ENCODE measurements at regions not wholly inside any gene's neighbourhood (a gene's known extent, or its start where the extent isn't known, plus 50 kb on each side); places are given as distances from the start of the nearest gene placed in this dataset.

GRCh38 chr7:69166979-69167516 is 431.2 kb upstream of the AUTS2 start:
- Histone ChIP-seq H3K9me3 (no peaks in the 10 kb centered on the region), H3K27me3 (no peaks in the 10 kb centered on the region), H3K4me1 (peaks cover 0 to 15% (median 13%) of the 10 kb centered on the region in 4 donors), H3K27ac (replicated peaks in 1 of 4) (no peak overlapping the region), H3K4me3 (no peak overlapping the region), H3K36me3 (no peaks in the 10 kb centered on the region)
- intact Hi-C loops (cut with DNase I), result no loop called here
- 83% methylated on average over 7 of the region's 7 CpGs for WGBS
- TF ChIP-seq EP300 (IDR thresholded peaks at IDR 0.05) (no peak), POLR2AphosphoS5 (IDR thresholded peaks at IDR 0.05) (no peak), CTCF (IDR thresholded peaks at IDR 0.05) (no peak), POLR2A (IDR thresholded peaks at IDR 0.05; ENCODE audit: low read depth) (no peak)
- DNase-seq (ENCODE audit: extremely low spot score), result no peak

- no peak for DNase-seq (ENCODE audit: extremely low spot score)
- Histone ChIP-seq H3K27me3 (no peaks in the 10 kb centered on the region), H3K4me1 (peaks cover 0 to 12% (median 1%) of the 10 kb centered on the region in 4 donors), H3K27ac (replicated peaks in 1 of 4) (no peak overlapping the region), H3K4me3 (no peak overlapping the region), H3K9me3 (no peaks in the 10 kb centered on the region), H3K36me3 (no peaks in the 10 kb centered on the region)
- no peak for TF ChIP-seq EP300 (IDR thresholded peaks at IDR 0.05)
- no peak for TF ChIP-seq POLR2AphosphoS5 (IDR thresholded peaks at IDR 0.05)
- no peak for TF ChIP-seq CTCF (IDR thresholded peaks at IDR 0.05)
- no peak for TF ChIP-seq POLR2A (IDR thresholded peaks at IDR 0.05; ENCODE audit: low read depth)
- WGBS, result 46% methylated on average over 1 of the region's 1 CpG
- intact Hi-C loops (cut with DNase I), result no loop called here
These were observed 428.9 kb upstream of the AUTS2 start for GRCh38 chr7:69169386-69169785.

GRCh38 chr7:69172357-69173077 is 425.8 kb upstream of the AUTS2 start:
- Histone ChIP-seq H3K36me3 (no peaks in the 10 kb centered on the region), H3K4me1 (peaks cover 4 to 26% (median 13%) of the 10 kb centered on the region in 4 donors), H3K27me3 (no peaks in the 10 kb centered on the region), H3K27ac (replicated peaks in 1 of 4) (no peak overlapping the region), H3K9me3 (no peaks in the 10 kb centered on the region), H3K4me3 (no peak overlapping the region)
- 88% methylated on average over 10 of the region's 10 CpGs for WGBS
- intact Hi-C loops (cut with DNase I), result no loop called here
- TF ChIP-seq POLR2AphosphoS5 (IDR thresholded peaks at IDR 0.05) (no peak), EP300 (IDR thresholded peaks at IDR 0.05) (no peak), CTCF (IDR thresholded peaks at IDR 0.05) (no peak), POLR2A (IDR thresholded peaks at IDR 0.05; ENCODE audit: low read depth) (no peak)
- no peak for DNase-seq (ENCODE audit: extremely low spot score)

GRCh38 chr7:69173341-69173740 is 424.9 kb upstream of the AUTS2 start:
- Histone ChIP-seq H3K4me3 (no peak overlapping the region), H3K27me3 (no peaks in the 10 kb centered on the region), H3K9me3 (no peaks in the 10 kb centered on the region), H3K36me3 (no peaks in the 10 kb centered on the region), H3K4me1 (peaks cover 4 to 34% (median 21%) of the 10 kb centered on the region in 4 donors), H3K27ac (replicated peaks in 1 of 4) (no peak overlapping the region)
- intact Hi-C loops (cut with DNase I), result no loop called here
- TF ChIP-seq EP300 (IDR thresholded peaks at IDR 0.05) (no peak), POLR2A (IDR thresholded peaks at IDR 0.05; ENCODE audit: low read depth) (no peak), POLR2AphosphoS5 (IDR thresholded peaks at IDR 0.05) (no peak), CTCF (IDR thresholded peaks at IDR 0.05) (no peak)
- DNase-seq (ENCODE audit: extremely low spot score), result no peak
- WGBS, result 88% methylated on average over 4 of the region's 4 CpGs

Measured in esophagus muscularis mucosa (tissue), 4 donors.